Lung microvascular endothelial cell (primary cell): ENCODE measurements at regions not wholly inside any gene's neighbourhood (a gene's known extent, or its start where the extent isn't known, plus 50 kb on each side); places are given as distances from the start of the nearest gene placed in this dataset.
A peak's percentile ranks its signal among the peaks of the same experiment; 100 is the strongest.
"Not testable (repeated sequence)": the region's sequence is repeated elsewhere in the genome, so short reads cannot be mapped to it uniquely, and the experiment has no call there.

Experiments
- DNase-seq, 2 donors: peaks; one replicate each; pipeline versions ENCODE4 v3.0.0 to v3.0.0-alpha.2; 2010; ENCODE audit warnings: low read depth in 2 of 2

- no peak for DNase-seq
These were observed 201.3 kb downstream of the GIPC2 start for GRCh38 chr1:78247079-78247478.

GRCh38 chr1:78250201-78250600 is 204.4 kb downstream of the GIPC2 start:
- no peak for DNase-seq

GRCh38 chr1:78254517-78254916 is 208.8 kb downstream of the GIPC2 start:
- peak in 1 of 2 donors; percentile 82 for DNase-seq

GRCh38 chr1:78255383-78255782 is 209.6 kb downstream of the GIPC2 start:
- DNase-seq, result peak in 1 of 2 donors; percentile 53

GRCh38 chr1:78255846-78256245 is 210.1 kb downstream of the GIPC2 start:
- peak in 1 of 2 donors; percentile 32 for DNase-seq

- DNase-seq, result no peak
These were observed 217.7 kb downstream of the GIPC2 start for GRCh38 chr1:78263459-78263858.

GRCh38 chr1:78263946-78264345 is 218.2 kb downstream of the GIPC2 start:
- no peak for DNase-seq

- DNase-seq, result no peak
These were observed 221.9 kb downstream of the GIPC2 start for GRCh38 chr1:78267513-78268218.

- no peak for DNase-seq
These were observed 221.2 kb upstream of the PTGFR start for GRCh38 chr1:78269591-78269990.

- DNase-seq, result not testable (repeated sequence)
These were observed 219.4 kb upstream of the PTGFR start for GRCh38 chr1:78271423-78271822.

- DNase-seq, result no peak
These were observed 216.0 kb upstream of the PTGFR start for GRCh38 chr1:78274814-78275213.

GRCh38 chr1:78275456-78275855 is 215.3 kb upstream of the PTGFR start:
- DNase-seq, result peak in 1 of 2 donors; percentile 57

- DNase-seq, result peak in 1 of 2 donors; percentile 17
These were observed 214.7 kb upstream of the PTGFR start for GRCh38 chr1:78275906-78276685.

- peak in 1 of 2 donors; percentile 30 for DNase-seq
These were observed 213.5 kb upstream of the PTGFR start for GRCh38 chr1:78277253-78277652.

GRCh38 chr1:78279051-78279450 is 211.7 kb upstream of the PTGFR start:
- DNase-seq, result peak in 1 of 2 donors; percentile 59

GRCh38 chr1:78280626-78281025 is 210.1 kb upstream of the PTGFR start:
- no peak for DNase-seq

GRCh38 chr1:78281580-78281979 is 209.2 kb upstream of the PTGFR start:
- DNase-seq, result no peak

- no peak for DNase-seq
These were observed 207.1 kb upstream of the PTGFR start for GRCh38 chr1:78283691-78284090.

GRCh38 chr1:78284354-78284753 is 206.4 kb upstream of the PTGFR start:
- no peak for DNase-seq

GRCh38 chr1:78286686-78287085 is 204.1 kb upstream of the PTGFR start:
- peak in 1 of 2 donors; percentile 95 for DNase-seq

- DNase-seq, result no peak
These were observed 201.2 kb upstream of the PTGFR start for GRCh38 chr1:78289603-78290002.

- DNase-seq, result no peak
These were observed 199.4 kb upstream of the PTGFR start for GRCh38 chr1:78291418-78291817.

GRCh38 chr1:78291872-78292271 is 198.9 kb upstream of the PTGFR start:
- no peak for DNase-seq
